Osteoblast (primary cell): ENCODE measurements at regions not wholly inside any gene's neighbourhood (a gene's known extent, or its start where the extent isn't known, plus 50 kb on each side); places are given as distances from the start of the nearest gene placed in this dataset.
A peak's percentile ranks its signal among the peaks of the same experiment; 100 is the strongest.

ENCODE experiments used
- DNase-seq: peaks from one replicate; pipeline ENCODE4 v3.0.0; 2011; ENCODE audit warnings: low spot score, mixed read lengths; ENCODE audit not compliant: insufficient read length; ENCODE audit errors: missing footprints
- H2AFZ ChIP-seq: 2 replicates; pipeline ENCODE4 v1.6.0; 2011; ENCODE audit warnings: mild to moderate bottlenecking, low read length
- H3K27ac ChIP-seq: 2 replicates; pipeline ENCODE4 v1.5.1; 2011; ENCODE audit warnings: mild to moderate bottlenecking, low read depth, low read length, moderate library complexity
- H3K27me3 ChIP-seq: 2 replicates; pipeline ENCODE4 v1.6.0; 2012; ENCODE audit warnings: mild to moderate bottlenecking, control low read depth, inconsistent platforms, low read length, moderate library complexity; ENCODE audit not compliant: insufficient read depth
- H3K36me3 ChIP-seq: 2 replicates; pipeline ENCODE4 v1.5.1; 2011; ENCODE audit warnings: mild to moderate bottlenecking, low read length, control low read depth, moderate library complexity; ENCODE audit not compliant: insufficient read depth
- H3K4me1 ChIP-seq: 2 replicates; pipeline ENCODE4 v1.5.1; 2011; ENCODE audit warnings: mild to moderate bottlenecking, low read length, control low read depth, moderate library complexity; ENCODE audit not compliant: insufficient read depth
- H3K4me2 ChIP-seq: 2 replicates; pipeline ENCODE4 v1.6.0; 2011; ENCODE audit warnings: mild to moderate bottlenecking, low read length; ENCODE audit not compliant: insufficient read depth
- H3K4me3 ChIP-seq: fragments of 200-600 bp; sonication (generic); 3 replicates; pipeline ENCODE4 v1.5.1; 2012; ENCODE audit warnings: mild to moderate bottlenecking, low read length, inconsistent platforms; ENCODE audit not compliant: insufficient read depth
- H3K79me2 ChIP-seq: 2 replicates; pipeline ENCODE4 v1.6.0; 2012; ENCODE audit warnings: mild to moderate bottlenecking, low read length, control low read depth, inconsistent platforms; ENCODE audit not compliant: insufficient read depth
- H3K9me3 ChIP-seq: 2 replicates; pipeline ENCODE4 v1.5.1; 2011; ENCODE audit warnings: low read depth, low read length, control low read depth
- H4K20me1 ChIP-seq: 2 replicates; pipeline ENCODE4 v1.6.0; 2012; ENCODE audit warnings: mild to moderate bottlenecking, low read length, control low read depth; ENCODE audit not compliant: insufficient read depth
- CTCF ChIP-seq: IDR thresholded peaks from 2 replicates; pipeline ENCODE4 v1.5.1; 2011; ENCODE audit warnings: mild to moderate bottlenecking, low read depth, low read length, moderate library complexity; ENCODE audit errors: extremely low read depth

DNA sequence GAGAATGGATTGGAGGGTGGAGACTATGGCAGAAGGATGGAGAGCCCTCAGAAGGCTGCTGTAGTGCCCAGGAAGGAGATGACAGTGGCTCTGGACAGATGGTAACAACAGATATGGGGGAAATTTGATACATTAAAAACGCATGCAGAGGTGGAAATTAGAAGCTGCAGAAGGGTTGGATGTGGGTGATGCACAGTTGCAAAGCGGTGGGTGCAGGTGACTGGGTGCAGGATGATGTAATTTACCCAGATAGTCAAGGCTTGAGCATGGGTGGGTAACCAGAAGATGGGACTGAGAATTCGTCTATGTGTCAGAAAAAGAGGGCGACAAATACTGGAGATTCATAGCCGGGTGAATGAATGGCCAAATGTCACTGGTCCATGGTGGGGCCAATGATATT is 570.3 kb downstream of the MN1 start:
- TF ChIP-seq CTCF = no peak
- Histone ChIP-seq H3K27me3 (peaks cover 3% of the 10 kb centered on the region), H3K4me2 (no peak overlapping the region), H3K4me3 (no peak overlapping the region), H2AFZ (no peak overlapping the region), H3K79me2 (no peaks in the 10 kb centered on the region), H3K27ac (no peak overlapping the region), H3K9me3 (no peaks in the 10 kb centered on the region), H3K4me1 (peaks cover 7% of the 10 kb centered on the region), H3K36me3 (no peaks in the 10 kb centered on the region), H4K20me1 (no peaks in the 10 kb centered on the region)
- no peak for DNase-seq

GRCh38 chr22:27232077-27232476 is 569.5 kb downstream of the MN1 start:
- no peak overlapping the region for H3K4me3 ChIP-seq
- no peaks in the 10 kb centered on the region for H3K36me3 ChIP-seq
- TF ChIP-seq CTCF = no peak
- peaks cover 3% of the 10 kb centered on the region for H3K27me3 ChIP-seq
- no peak overlapping the region for H2AFZ ChIP-seq
- H3K4me1 ChIP-seq = peaks cover 2% of the 10 kb centered on the region
- H3K9me3 ChIP-seq = no peaks in the 10 kb centered on the region
- no peak for DNase-seq
- H3K79me2 ChIP-seq = no peaks in the 10 kb centered on the region
- no peak overlapping the region for H3K27ac ChIP-seq
- H4K20me1 ChIP-seq = no peaks in the 10 kb centered on the region
- no peak overlapping the region for H3K4me2 ChIP-seq

- Histone ChIP-seq H3K4me1 (peaks cover 22% of the 10 kb centered on the region), H3K4me3 (no peak overlapping the region), H3K36me3 (no peaks in the 10 kb centered on the region), H3K4me2 (no peak overlapping the region), H3K9me3 (no peaks in the 10 kb centered on the region), H3K27me3 (no peaks in the 10 kb centered on the region), H3K27ac (no peak overlapping the region), H2AFZ (no peak overlapping the region), H4K20me1 (no peaks in the 10 kb centered on the region), H3K79me2 (no peaks in the 10 kb centered on the region)
- no peak for DNase-seq
- no peak for TF ChIP-seq CTCF
Measured at GRCh38 chr22:27237080-27237741, 564.3 kb downstream of the MN1 start.

DNA sequence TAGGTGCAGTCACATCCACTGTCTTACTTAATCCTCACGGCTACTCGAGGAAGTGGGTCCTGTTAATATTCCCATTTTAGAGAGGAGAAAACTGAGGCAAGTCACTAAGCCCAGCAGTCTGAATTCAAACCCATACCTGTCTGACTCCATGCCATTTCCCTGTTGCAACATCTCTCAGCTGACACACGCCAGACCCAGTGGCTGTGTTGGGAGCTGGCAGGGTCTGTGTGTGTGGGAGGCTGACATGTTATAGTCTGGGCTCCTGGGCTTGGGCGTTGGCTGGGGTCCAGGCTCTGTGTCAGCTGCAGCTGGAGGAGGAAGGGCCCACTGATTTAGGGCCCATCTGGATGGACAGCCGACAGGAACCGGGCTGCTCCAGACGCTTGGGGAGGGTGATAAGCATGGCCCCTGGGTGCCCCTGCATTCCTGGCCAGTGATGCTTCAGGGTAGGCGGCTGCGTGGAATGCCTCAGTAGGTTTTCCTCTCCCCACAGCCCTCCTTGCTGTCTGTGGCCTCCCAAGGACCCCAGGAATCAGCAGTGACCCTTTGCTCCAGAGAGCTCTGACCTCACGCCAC is 562.5 kb downstream of the MN1 start:
- Histone ChIP-seq H3K79me2 (no peaks in the 10 kb centered on the region), H3K4me2 (peak overlapping the region; percentile 22), H3K27me3 (no peaks in the 10 kb centered on the region), H3K36me3 (no peaks in the 10 kb centered on the region), H3K4me3 (no peak overlapping the region), H3K9me3 (no peaks in the 10 kb centered on the region), H3K4me1 (peaks cover 22% of the 10 kb centered on the region), H4K20me1 (no peaks in the 10 kb centered on the region), H3K27ac (peak overlapping the region; percentile 70), H2AFZ (no peak overlapping the region)
- DNase-seq = peak; percentile 94
- no peak for TF ChIP-seq CTCF
